Hepatocyte (in vitro differentiated cells): ENCODE measurements at regions not wholly inside any gene's neighbourhood (a gene's known extent, or its start where the extent isn't known, plus 50 kb on each side); places are given as distances from the start of the nearest gene placed in this dataset.

Experiments
- CTCF ChIP-seq: fragments of 200-600 bp; sonication (generic); IDR thresholded peaks from 2 replicates; pipeline ENCODE4 v1.5.1; 2016; ENCODE audit warnings: antibody characterized with exemption, mild to moderate bottlenecking; ENCODE audit not compliant: poor library complexity
- EZH2 ChIP-seq: fragments of 200-600 bp; sonication (generic); IDR thresholded peaks from 2 replicates; pipeline ENCODE4 v1.6.1; 2016; ENCODE audit warnings: antibody characterized with exemption, mild to moderate bottlenecking, borderline replicate concordance
- EZH2phosphoT487 ChIP-seq: fragments of 200-600 bp; sonication (generic); IDR thresholded peaks from one replicate; pipeline ENCODE4 v1.6.1; 2018; ENCODE audit warnings: antibody characterized with exemption, mild to moderate bottlenecking, low read depth, moderate library complexity; ENCODE audit not compliant: unreplicated experiment, severe bottlenecking

- TF ChIP-seq CTCF = no peak
- TF ChIP-seq EZH2 = no peak
- TF ChIP-seq EZH2phosphoT487 = no peak
Measured at GRCh38 chr1:222892137-222892769, 77.4 kb downstream of the DISP1 start.
